Transverse colon (tissue), 4 donors: ENCODE measurements at regions not wholly inside any gene's neighbourhood (a gene's known extent, or its start where the extent isn't known, plus 50 kb on each side); places are given as distances from the start of the nearest gene placed in this dataset.

ENCODE experiments used
- DNase-seq: peaks from one replicate; pipeline ENCODE4 v3.0.0-alpha.2; 2019
- H3K27ac ChIP-seq, 4 donors: fragments of 200-600 bp; sonication (generic); 2 replicates each; pipeline ENCODE4 v1.5.1; 2016 to 2018; ENCODE audit warnings: inconsistent platforms in 4 of 4
- H3K27me3 ChIP-seq: fragments of 200-600 bp; sonication (generic); 2 replicates; pipeline ENCODE4 v1.5.1; 2017; ENCODE audit warnings: inconsistent platforms
- H3K36me3 ChIP-seq, 4 donors: fragments of 200-600 bp; sonication (generic); 2 replicates each; pipeline ENCODE4 v1.5.1; 2017 to 2019; ENCODE audit warnings: inconsistent platforms in 4 of 4
- H3K4me1 ChIP-seq, 4 donors: fragments of 200-600 bp; sonication (generic); 2 replicates each; pipeline ENCODE4 v1.5.1; 2017 to 2020; ENCODE audit warnings: inconsistent platforms in 4 of 4
- H3K4me3 ChIP-seq, 4 donors: fragments of 200-600 bp; sonication (generic); 1 replicate in 1 of 4; 2 replicates in 3 of 4; pipeline versions ENCODE4 v1.5.1 to v1.6.1; 2017 to 2019; ENCODE audit warnings: inconsistent platforms in 4 of 4
- H3K9me3 ChIP-seq, 2 donors: fragments of 200-600 bp; sonication (generic); 2 replicates each; pipeline ENCODE4 v1.5.1; 2017 to 2019; ENCODE audit warnings: inconsistent platforms in 2 of 2
- CTCF ChIP-seq, 5 experiments: fragments of 200-600 bp in 3 of 5; fragments of 450-650 bp in 2 of 5; sonication (generic) in 3 of 5; IDR thresholded peaks; 1 replicate in 2 of 5; 2 replicates in 3 of 5; pipeline ENCODE4 v1.5.1; 2016 to 2017; ENCODE audit warnings: antibody characterized with exemption in 5 of 5, inconsistent platforms in 3 of 5, mild to moderate bottlenecking in 2 of 5, moderate library complexity in 1 of 5
- EP300 ChIP-seq: sonication (generic); formaldehyde crosslinking; IDR thresholded peaks from one replicate; pipeline ENCODE4 v1.6.1; 2017; ENCODE audit warnings: antibody characterized with exemption, low read depth
- POLR2A ChIP-seq: fragments of 450-650 bp; IDR thresholded peaks from one replicate; pipeline ENCODE4 v1.6.1; 2016; ENCODE audit warnings: antibody characterized with exemption, mild to moderate bottlenecking, moderate library complexity
- POLR2AphosphoS5 ChIP-seq, 3 donors: sonication (generic); formaldehyde crosslinking; IDR thresholded peaks; one replicate each; pipeline ENCODE4 v1.6.1; 2016; ENCODE audit warnings: antibody characterized with exemption in 3 of 3
- WGBS, 2 donors: methylation state at CpG; one replicate each; pipeline ENCODE4 v1.1.5; 2018; ENCODE audit warnings: low coverage in 1 of 2; 5-methylcytosine and 5-hydroxymethylcytosine counted together
- in situ Hi-C, 4 donors: fragments of 200-750 bp; cut with MboI; loops; one replicate each; pipeline versions ENCODE4 v1.15.0 to v1.15.1; 2017; ENCODE audit warnings: low sequenced_read_pairs in 3 of 4, low pct_ligation_motif_present in 1 of 4, low pct_unique_long_range_greater_than_20kb in 1 of 4
- intact Hi-C: fragments of 100-400 bp; cut with DNase I; formaldehyde crosslinking; loops from one replicate; pipeline ENCODE4 v1.15.1; 2023; ENCODE audit warnings: low total_unique reads

GRCh38 chr14:58769011-58769643 lies 131.4 kb downstream of the DACT1 start:
- Histone ChIP-seq H3K36me3 (no peaks in the 10 kb centered on the region), H3K27ac (no peak overlapping the region), H3K27me3 (no peaks in the 10 kb centered on the region), H3K4me3 (no peak overlapping the region), H3K9me3 (no peaks in the 10 kb centered on the region), H3K4me1 (peaks cover 0 to 31% (median 15%) of the 10 kb centered on the region in 4 donors)
- intact Hi-C loops = no loop called here
- no peak for TF ChIP-seq POLR2AphosphoS5 (IDR thresholded peaks at IDR 0.05)
- TF ChIP-seq CTCF (IDR thresholded peaks at IDR 0.05) = no peak
- no peak for TF ChIP-seq EP300
- TF ChIP-seq POLR2A = no peak
- 91 to 92% methylated on average over 5 of the region's 5 CpGs for WGBS, 2 donors
- DNase-seq = no peak
- in situ Hi-C loops = no loop called here

GRCh38 chr14:58769771-58770170 lies 132.0 kb downstream of the DACT1 start:
- peak overlapping the region in 3 of 4 donors; percentile 23 to 54 (median 30) for H3K27ac ChIP-seq
- intact Hi-C loops (no loop called here), in situ Hi-C loops (no loop called here)
- no peak overlapping the region for H3K4me3 ChIP-seq
- H3K27me3 ChIP-seq = no peaks in the 10 kb centered on the region
- 28 to 45% methylated on average over 2 of the region's 2 CpGs for WGBS, 2 donors
- no peaks in the 10 kb centered on the region for H3K9me3 ChIP-seq
- no peak for TF ChIP-seq POLR2A
- no peak for TF ChIP-seq CTCF (IDR thresholded peaks at IDR 0.05)
- TF ChIP-seq EP300 = no peak
- TF ChIP-seq POLR2AphosphoS5 (IDR thresholded peaks at IDR 0.05) = no peak
- H3K4me1 ChIP-seq = peaks cover 0 to 31% (median 15%) of the 10 kb centered on the region in 4 donors
- H3K36me3 ChIP-seq = no peaks in the 10 kb centered on the region
- no peak for DNase-seq

- H3K36me3 ChIP-seq = no peaks in the 10 kb centered on the region
- H3K27me3 ChIP-seq = no peaks in the 10 kb centered on the region
- in situ Hi-C loops = no loop called here
- no peaks in the 10 kb centered on the region for H3K9me3 ChIP-seq
- peak overlapping the region; percentile 23 to 74 (median 51) for H3K27ac ChIP-seq
- peaks cover 0 to 31% (median 15%) of the 10 kb centered on the region in 4 donors for H3K4me1 ChIP-seq
- no peak for TF ChIP-seq CTCF (IDR thresholded peaks at IDR 0.05)
- TF ChIP-seq POLR2A = no peak
- no peak for TF ChIP-seq EP300
- TF ChIP-seq POLR2AphosphoS5 (IDR thresholded peaks at IDR 0.05) = no peak
- intact Hi-C loops = no loop called here
- no peak overlapping the region for H3K4me3 ChIP-seq
- DNase-seq = peak; percentile 38
These were observed 132.8 kb downstream of the DACT1 start for GRCh38 chr14:58770491-58770982.

- Histone ChIP-seq H3K27ac (peak overlapping the region; percentile 23 to 74 (median 61)), H3K9me3 (no peaks in the 10 kb centered on the region), H3K27me3 (no peaks in the 10 kb centered on the region), H3K4me1 (peaks cover 0 to 31% (median 15%) of the 10 kb centered on the region in 4 donors), H3K4me3 (no peak overlapping the region), H3K36me3 (no peaks in the 10 kb centered on the region)
- no peak for DNase-seq
- in situ Hi-C loops (no loop called here), intact Hi-C loops (no loop called here)
- TF ChIP-seq CTCF (IDR thresholded peaks at IDR 0.05) (no peak), POLR2A (no peak), EP300 (no peak)
- 49 to 63% methylated on average over 3 to 6 of the region's 6 CpGs for WGBS, 2 donors
These were observed 133.3 kb downstream of the DACT1 start for GRCh38 chr14:58771016-58771415.
